HG03432 (cell line): ENCODE measurements at regions not wholly inside any gene's neighbourhood (a gene's known extent, or its start where the extent isn't known, plus 50 kb on each side); places are given as distances from the start of the nearest gene placed in this dataset.

Experiments
- ATAC-seq: cut with Tn5 transposase; IDR thresholded peaks from one replicate; pipeline ENCODE4 v1.9.1; 2021; ENCODE audit warnings: mild to moderate bottlenecking, moderate library complexity; ENCODE audit not compliant: unreplicated experiment

DNA sequence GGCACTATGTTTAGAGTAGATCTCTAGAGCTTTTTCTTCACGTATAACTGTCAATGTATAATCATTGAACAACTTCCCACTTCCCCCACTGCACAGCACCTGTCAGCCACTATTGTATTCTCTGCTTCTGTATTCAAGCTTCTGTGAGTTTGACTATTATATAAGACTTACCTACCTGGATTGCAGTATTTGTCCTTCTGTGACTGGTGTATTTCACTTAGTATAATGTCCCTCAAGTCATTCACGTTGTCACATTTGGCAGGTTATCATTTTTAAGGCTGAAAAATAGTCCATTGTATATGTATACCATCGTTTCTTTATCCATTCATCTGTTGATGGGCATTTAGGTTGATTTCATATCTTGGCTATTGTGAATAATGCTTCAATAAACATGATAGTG is 969.5 kb upstream of the B3GALT2 start:
- no peak for ATAC-seq

DNA sequence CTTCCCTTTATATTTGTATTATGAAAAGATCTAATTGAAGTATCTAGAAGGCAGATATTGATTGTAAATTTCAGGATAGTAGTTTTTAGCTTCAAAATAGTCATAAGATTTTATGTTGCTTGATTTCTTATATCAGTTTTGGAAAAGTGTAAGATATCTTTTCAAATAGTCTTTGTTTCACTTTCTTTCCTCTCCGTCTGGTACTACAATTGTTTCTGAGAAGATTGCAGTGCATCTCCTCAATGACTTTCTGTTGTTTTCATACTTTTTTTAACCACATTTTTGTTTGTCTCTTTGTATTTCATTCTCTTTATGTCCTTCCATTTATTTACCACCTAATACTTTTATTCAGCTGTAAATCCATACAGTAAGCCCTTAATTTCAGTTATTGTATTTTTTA is 964.6 kb upstream of the B3GALT2 start:
- peak; percentile 54 for ATAC-seq

DNA sequence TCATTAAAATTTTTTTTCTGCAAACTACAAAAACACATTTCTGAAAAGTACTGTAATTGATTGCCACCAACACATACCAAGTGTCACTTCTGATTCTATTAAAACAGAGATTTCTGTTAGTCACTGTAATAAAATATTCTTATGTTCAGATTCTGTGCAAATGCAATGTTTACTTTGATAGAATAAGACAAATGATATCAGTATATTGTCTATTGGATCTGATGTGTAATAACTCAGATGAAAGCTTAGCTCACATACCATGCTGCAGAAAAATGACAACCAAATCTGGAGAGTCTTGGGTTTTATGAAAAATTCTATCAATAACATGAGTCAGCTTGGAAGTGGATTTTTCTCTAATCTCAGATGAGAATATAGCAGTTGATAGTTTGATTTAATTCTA is 963.8 kb upstream of the B3GALT2 start:
- no peak for ATAC-seq

DNA sequence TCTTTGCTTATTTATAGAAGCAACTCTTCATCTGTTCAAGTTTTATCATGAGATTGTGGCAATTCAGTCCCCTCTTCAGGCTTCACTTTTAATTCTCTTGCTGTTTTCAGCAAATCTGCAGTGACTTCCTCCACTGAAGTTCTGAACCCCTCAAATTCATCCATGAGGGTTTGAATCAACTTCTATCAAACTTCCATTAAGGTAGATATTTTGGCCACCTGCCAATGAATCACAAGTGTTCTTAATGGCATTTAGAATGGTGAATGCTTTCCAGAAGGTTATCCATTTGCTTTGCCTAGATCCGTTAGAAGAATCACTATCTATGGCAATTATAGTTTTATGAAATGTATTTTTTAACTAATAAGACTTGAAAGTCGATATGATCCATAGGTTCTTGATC is 946.7 kb upstream of the B3GALT2 start:
- no peak for ATAC-seq

DNA sequence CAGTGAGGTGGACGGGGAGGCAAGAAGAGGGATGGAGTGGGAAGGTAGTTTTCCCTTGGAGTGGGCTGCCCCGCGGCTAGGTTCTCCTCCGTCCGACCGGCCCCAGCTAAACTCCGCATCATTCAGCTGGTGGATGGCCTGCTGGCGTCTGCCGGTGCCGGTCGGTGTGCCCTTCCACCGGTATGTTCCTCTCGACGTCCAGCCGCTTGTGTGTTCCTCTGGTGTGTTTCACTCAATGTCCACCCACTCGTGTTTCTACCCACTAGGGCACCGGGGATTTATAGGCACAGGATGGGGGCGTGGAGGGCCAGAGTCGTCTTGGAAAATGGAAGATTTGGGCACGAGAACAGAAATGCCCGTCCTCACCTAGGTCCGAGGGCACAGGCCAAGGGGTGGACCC is 931.7 kb upstream of the B3GALT2 start:
- ATAC-seq: no peak

GRCh38 chr1:194117582-194117981 is 931.2 kb upstream of the B3GALT2 start:
- no peak for ATAC-seq

- ATAC-seq: no peak
Measured at GRCh38 chr1:194114288-194114687, 927.9 kb upstream of the B3GALT2 start.

DNA sequence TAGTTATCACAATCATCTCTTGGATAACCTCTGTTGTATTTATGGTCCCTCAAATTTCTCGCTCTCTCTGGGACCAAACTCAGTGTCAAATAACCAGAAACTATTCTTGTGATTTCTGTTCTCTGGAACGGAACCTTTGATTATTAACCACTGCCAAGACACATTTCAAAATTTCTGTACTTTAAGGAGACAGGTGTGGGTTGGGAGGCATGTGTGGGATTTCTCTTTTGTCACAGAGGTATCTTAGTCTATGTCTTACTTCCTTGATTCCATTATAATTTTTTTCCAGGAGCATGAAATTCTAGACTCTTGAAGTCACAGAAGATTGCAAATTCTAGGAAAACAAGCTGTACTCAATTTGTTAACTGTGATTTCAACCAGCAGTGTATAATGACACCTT is 919.0 kb upstream of the B3GALT2 start:
- no peak for ATAC-seq

- ATAC-seq: no peak
Measured at GRCh38 chr1:194104247-194104844, 917.9 kb upstream of the B3GALT2 start.

GRCh38 chr1:194103516-194104246 is 917.3 kb upstream of the B3GALT2 start:
- no peak for ATAC-seq

DNA sequence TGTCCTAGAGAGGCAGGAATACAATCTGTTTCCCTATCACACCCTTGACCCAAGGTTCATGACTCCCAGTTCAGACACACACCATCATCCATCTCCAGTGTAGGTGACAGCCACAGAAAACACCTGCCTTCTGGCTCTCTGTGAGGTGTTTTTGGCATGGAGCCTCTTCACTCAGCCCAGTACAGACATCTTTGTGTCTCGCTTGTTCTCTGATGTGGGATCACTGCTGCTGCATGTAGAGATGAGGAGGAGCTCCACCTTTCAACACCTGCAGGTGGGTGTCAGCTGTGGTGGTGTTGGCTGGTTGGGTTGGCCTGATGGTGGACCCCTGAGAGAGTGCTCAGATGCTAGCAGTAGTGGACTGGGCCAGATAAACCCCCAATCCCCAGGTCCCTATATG is 916.7 kb upstream of the B3GALT2 start:
- ATAC-seq: no peak

- no peak for ATAC-seq
Measured at GRCh38 chr1:194102607-194103006, 916.2 kb upstream of the B3GALT2 start.

- no peak for ATAC-seq
Measured at GRCh38 chr1:194084755-194085154, 898.3 kb upstream of the B3GALT2 start.

DNA sequence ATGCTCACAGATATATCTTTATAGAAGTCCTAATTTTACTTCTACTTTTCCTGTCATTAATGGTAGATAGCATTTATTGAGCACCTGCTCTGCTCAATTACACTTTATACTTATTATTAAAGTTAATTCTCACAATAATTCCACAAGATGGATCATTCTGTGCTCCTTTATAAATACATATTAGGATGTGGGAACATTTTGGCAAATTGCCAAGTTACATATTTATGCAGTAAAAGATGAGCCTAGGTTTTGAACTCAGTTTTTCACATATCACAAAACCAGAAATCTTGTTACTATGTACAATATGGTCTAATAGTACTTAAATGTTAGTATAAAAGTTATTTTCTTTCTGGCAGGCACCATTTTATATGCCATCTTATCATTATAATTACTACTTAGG is 895.0 kb upstream of the B3GALT2 start:
- no peak for ATAC-seq

DNA sequence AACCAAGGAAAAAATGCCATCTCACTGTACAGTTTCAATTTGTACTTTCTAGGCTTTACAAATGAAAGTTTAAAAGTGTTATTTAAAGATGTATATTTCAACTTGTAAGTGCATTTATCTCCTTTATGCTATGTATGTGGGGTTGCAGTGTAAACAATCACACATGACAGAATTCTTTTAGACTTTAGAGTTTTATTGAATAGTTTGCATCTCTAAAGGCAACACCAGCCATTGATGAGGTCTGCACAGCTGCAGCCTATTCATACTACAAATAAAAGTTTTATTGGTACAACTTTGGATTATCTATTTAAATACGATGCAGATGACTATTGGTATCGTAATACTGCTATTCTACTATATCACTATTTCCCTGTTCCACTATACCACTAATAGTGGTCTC is 894.4 kb upstream of the B3GALT2 start:
- ATAC-seq: no peak

- ATAC-seq: peak; percentile 64
Measured at GRCh38 chr1:194078765-194079164, 892.4 kb upstream of the B3GALT2 start.

- ATAC-seq: no peak
Measured at GRCh38 chr1:194076646-194077045, 890.2 kb upstream of the B3GALT2 start.

GRCh38 chr1:194073833-194074232 is 887.4 kb upstream of the B3GALT2 start:
- no peak for ATAC-seq

GRCh38 chr1:194071205-194071604 is 884.8 kb upstream of the B3GALT2 start:
- ATAC-seq: no peak

GRCh38 chr1:194069831-194070218 is 883.4 kb upstream of the B3GALT2 start:
- no peak for ATAC-seq

DNA sequence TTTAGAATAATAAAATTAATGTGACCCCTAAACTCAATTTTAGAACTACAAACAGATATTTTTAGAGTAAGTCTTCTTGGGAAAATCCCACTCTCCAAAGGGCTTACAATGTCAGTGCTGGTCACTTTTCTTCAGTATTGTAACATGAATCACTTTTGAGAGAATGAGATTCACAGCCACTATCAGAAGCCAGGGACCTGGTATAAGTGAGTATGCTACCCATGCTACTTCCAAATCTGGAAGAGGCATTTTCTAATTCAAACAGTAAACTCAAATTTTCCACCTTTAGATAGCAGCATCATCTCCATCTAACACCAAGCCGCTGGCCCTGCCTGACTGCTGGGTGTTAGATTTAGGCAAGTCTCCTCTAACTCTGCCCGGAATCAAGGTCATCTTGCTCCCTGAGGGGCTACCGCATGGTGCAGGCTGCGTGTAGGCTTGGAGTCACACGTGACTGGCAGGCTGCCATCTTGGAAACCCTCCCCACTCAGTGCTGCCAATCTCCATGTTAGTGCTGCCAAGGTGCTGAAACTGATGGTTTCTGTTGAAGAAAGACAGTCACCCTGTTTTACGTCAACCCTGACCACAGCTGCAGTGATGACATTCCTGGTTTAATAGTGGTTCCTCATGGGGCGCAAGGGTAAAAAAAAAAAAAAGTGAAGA is 882.9 kb upstream of the B3GALT2 start:
- no peak for ATAC-seq

DNA sequence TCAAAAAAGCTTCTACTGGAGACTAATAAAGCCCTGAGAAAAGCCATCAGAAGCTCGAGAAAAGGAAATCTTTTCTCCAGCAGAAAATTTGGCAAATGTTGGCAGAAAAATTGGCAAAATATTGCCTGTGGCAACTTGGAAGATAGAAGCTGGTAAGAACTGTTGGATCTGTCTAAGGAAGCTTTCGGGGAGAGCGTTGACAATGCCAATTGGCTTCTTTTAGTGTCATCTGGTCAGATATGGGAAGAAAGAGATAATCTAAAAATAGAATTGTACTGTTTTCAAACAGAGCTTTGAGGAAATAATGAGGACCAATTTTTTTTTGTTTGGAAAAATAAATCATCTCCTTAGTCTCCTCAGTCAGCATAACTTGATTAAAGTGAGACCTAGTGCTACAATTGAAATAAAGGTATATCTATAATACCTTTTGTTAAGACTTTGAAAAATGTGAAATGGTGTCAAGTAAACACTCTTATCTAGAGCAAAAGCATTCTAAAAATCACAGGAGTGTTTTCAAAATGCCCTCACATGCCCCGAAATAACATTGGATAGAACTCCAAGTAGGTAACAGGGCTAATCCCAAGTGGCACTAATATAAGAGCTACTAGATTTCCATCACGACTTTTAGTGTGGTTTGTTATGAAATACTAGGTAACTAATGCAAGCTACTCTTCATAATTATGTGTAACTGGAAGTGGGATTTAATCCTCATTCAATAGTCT is 882.2 kb upstream of the B3GALT2 start:
- ATAC-seq: no peak
